ENCODE measurements at regions not wholly inside any gene's neighbourhood (a gene's known extent, or its start where the extent isn't known, plus 50 kb on each side); places are given as distances from the start of the nearest gene placed in this dataset.

DNA sequence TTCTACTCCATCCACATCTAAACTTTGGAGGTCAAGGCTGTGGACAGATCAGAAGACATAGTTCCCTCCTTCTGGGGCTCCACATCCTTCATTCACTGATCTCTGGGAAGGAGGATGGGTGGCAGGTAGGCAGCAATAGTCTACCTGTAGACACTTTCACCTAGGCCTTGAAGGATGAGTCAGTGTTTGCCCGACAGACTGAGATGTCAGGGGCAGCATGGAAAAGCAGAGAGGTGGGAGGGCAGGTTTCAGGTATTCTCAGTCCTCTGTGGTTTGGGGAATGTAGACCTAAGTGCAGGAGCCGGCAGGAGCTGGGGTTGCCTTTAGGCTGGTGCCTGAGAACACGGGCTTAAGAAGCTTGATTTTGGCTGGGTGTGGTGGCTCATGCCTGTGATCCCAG is 171.9 kb upstream of the ZNF267 start:
- TF ChIP-seq, protein P1, sequence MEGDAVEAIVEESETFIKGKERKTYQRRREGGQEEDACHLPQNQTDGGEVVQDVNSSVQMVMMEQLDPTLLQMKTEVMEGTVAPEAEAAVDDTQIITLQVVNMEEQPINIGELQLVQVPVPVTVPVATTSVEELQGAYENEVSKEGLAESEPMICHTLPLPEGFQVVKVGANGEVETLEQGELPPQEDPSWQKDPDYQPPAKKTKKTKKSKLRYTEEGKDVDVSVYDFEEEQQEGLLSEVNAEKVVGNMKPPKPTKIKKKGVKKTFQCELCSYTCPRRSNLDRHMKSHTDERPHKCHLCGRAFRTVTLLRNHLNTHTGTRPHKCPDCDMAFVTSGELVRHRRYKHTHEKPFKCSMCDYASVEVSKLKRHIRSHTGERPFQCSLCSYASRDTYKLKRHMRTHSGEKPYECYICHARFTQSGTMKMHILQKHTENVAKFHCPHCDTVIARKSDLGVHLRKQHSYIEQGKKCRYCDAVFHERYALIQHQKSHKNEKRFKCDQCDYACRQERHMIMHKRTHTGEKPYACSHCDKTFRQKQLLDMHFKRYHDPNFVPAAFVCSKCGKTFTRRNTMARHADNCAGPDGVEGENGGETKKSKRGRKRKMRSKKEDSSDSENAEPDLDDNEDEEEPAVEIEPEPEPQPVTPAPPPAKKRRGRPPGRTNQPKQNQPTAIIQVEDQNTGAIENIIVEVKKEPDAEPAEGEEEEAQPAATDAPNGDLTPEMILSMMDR (IDR thresholded peaks at IDR 0.05; ENCODE audit: insufficient read depth, low read length, poor library complexity, severe bottlenecking): no peak
- TF ChIP-seq EZH2phosphoT487 (conservative IDR thresholded peaks at IDR 0.05; ENCODE audit: low read length): no peak

All from SU-DHL-6 (cell line).